HepG2 (cell line): ENCODE measurements at regions not wholly inside any gene's neighbourhood (a gene's known extent, or its start where the extent isn't known, plus 50 kb on each side); places are given as distances from the start of the nearest gene placed in this dataset.

Experiments
- ATAC-seq: fragments of 200-7000 bp; cut with Tn5 transposase; 3 replicates; pipeline ENCODE4 v1.9.1; 2020; ENCODE audit warnings: mild to moderate bottlenecking, moderate library complexity
- BruUV-seq: library from RNA; stranded (reverse); fragments of 400-500 nt; replicated peaks from 2 replicates; lab custom pipeline; 2021; lab: Mats Ljungman, UMichigan
- CTCF ChIA-PET: fragments of 300-600 bp; formaldehyde crosslinking; extraction: SDS; loops from one replicate; lab custom pipeline; 2021; ENCODE audit warnings: low total read pairs, inconsistent platforms, low intra/inter-chr PET ratio; lab: Yijun Ruan, JAX
- POLR2A ChIA-PET: fragments of 350-600 bp; sonication (Branson Sonifier 250); formaldehyde crosslinking; loops from one replicate; lab custom pipeline; 2020; ENCODE audit warnings: antibody characterized with exemption, inconsistent platforms; lab: Yijun Ruan, JAX
- DNase-seq: peaks from one replicate; pipeline ENCODE4 v3.0.0-alpha.2; 2015; ENCODE audit warnings: low spot score
- FAIRE-seq: peaks from 3 replicates; lab custom pipeline; 2011; peaks lifted over from hg19 to GRCh38; lab: Jason Lieb, UNC
- H2AFZ ChIP-seq: one replicate; pipeline ENCODE4 v1.6.1; 2011; ENCODE audit warnings: low read length, inconsistent platforms
- H3K27ac ChIP-seq: fragments of 300-600 bp; 3 replicates; pipeline ENCODE4 v1.8.0; 2011; ENCODE audit warnings: mixed run types, mild to moderate bottlenecking, mixed read lengths, low read length, inconsistent platforms; ENCODE audit not compliant: insufficient read depth; ENCODE audit errors: extremely low read length
- H3K27me3 ChIP-seq, 2 experiments: fragments of 200-600 bp in 1 of 2; 2 replicates in 1 of 2; 3 replicates in 1 of 2; pipeline versions ENCODE4 v1.6.0 to v1.8.0; 2011; ENCODE audit warnings: low read length in 2 of 2, mild to moderate bottlenecking in 2 of 2, moderate library complexity in 2 of 2, inconsistent platforms in 1 of 2; ENCODE audit not compliant: insufficient read depth in 2 of 2, control insufficient read depth in 1 of 2
- H3K36me3 ChIP-seq, 2 experiments: fragments of 200-600 bp in 1 of 2; replicated peaks in 1 of 2; 2 replicates in 1 of 2; 3 replicates in 1 of 2; pipeline versions ENCODE4 v1.5.1 to v1.8.0; 2011; ENCODE audit warnings: low read length in 2 of 2, inconsistent platforms in 1 of 2; ENCODE audit not compliant: insufficient read depth in 2 of 2, control insufficient read depth in 1 of 2
- H3K4me1 ChIP-seq: 2 replicates; pipeline ENCODE4 v1.5.1; 2012; ENCODE audit warnings: low read length, inconsistent platforms; ENCODE audit not compliant: insufficient read depth
- H3K4me2 ChIP-seq: 2 replicates; pipeline ENCODE4 v1.6.0; 2011; ENCODE audit warnings: low read depth, low read length, inconsistent platforms
- H3K4me3 ChIP-seq, 3 experiments: fragments of 200-600 bp in 1 of 3; sonication (generic), shearing (Covaris generic) in 1 of 3; replicated peaks in 1 of 3; 2 replicates each; pipeline ENCODE4 v1.5.1; 2011 to 2016; ENCODE audit warnings: low read length in 3 of 3, inconsistent platforms in 2 of 3, low read depth in 2 of 3, mild to moderate bottlenecking in 2 of 3, control low read depth in 1 of 3, mixed read lengths in 1 of 3; ENCODE audit not compliant: insufficient read depth in 1 of 3
- H3K79me2 ChIP-seq: one replicate; pipeline ENCODE4 v1.6.1; 2011; ENCODE audit warnings: low read length, inconsistent platforms; ENCODE audit not compliant: insufficient read depth
- H3K9ac ChIP-seq: 2 replicates; pipeline ENCODE4 v1.6.0; 2011; ENCODE audit warnings: mild to moderate bottlenecking, low read depth, low read length, inconsistent platforms; ENCODE audit not compliant: insufficient read depth
- H3K9me3 ChIP-seq: 2 replicates; pipeline ENCODE4 v1.5.1; 2012; ENCODE audit warnings: mild to moderate bottlenecking, low read length
- H4K20me1 ChIP-seq: 2 replicates; pipeline ENCODE4 v1.6.0; 2011; ENCODE audit warnings: inconsistent platforms, mild to moderate bottlenecking, low read length, moderate library complexity; ENCODE audit not compliant: insufficient read depth
- ARNT2 ChIP-seq: sonication (generic); formaldehyde crosslinking; IDR thresholded peaks from 2 replicates; pipeline ENCODE4 v1.8.0; 2022; ENCODE audit warnings: mild to moderate bottlenecking, low read depth, missing genetic modification reagents, moderate library complexity
- ELF1 ChIP-seq: sonication (generic); formaldehyde crosslinking; IDR thresholded peaks from 2 replicates; pipeline ENCODE4 v1.4.0; 2020; ENCODE audit warnings: missing genetic modification reagents
- GABPA ChIP-seq, 2 experiments: IDR thresholded peaks; 2 replicates each; pipeline ENCODE4 v1.6.1; 2011 to 2016; ENCODE audit warnings: low read depth in 2 of 2, low read length in 1 of 2, missing biosample characterization in 1 of 2, missing genetic modification characterization in 1 of 2
- GATA4 ChIP-seq: sonication (generic); IDR thresholded peaks from 2 replicates; pipeline ENCODE4 v1.6.1; 2016; ENCODE audit warnings: antibody characterized with exemption, low read depth, borderline replicate concordance
- HNF1A ChIP-seq, 2 experiments: sonication (generic) in 1 of 2; formaldehyde crosslinking in 1 of 2; IDR thresholded peaks; 2 replicates each; pipeline versions ENCODE4 v1.4.0 to v1.6.1; 2016 to 2020; ENCODE audit warnings: borderline replicate concordance in 1 of 2, low read depth in 1 of 2, mild to moderate bottlenecking in 1 of 2, missing genetic modification reagents in 1 of 2
- IRF9 ChIP-seq: sonication (generic); formaldehyde crosslinking; IDR thresholded peaks from 2 replicates; pipeline ENCODE4 v1.8.0; 2022; ENCODE audit warnings: missing genetic modification reagents, mild to moderate bottlenecking, borderline replicate concordance
- MIXL1 ChIP-seq: IDR thresholded peaks from 2 replicates; pipeline ENCODE4 v1.6.1; 2016
- NFKBIZ ChIP-seq: IDR thresholded peaks from 2 replicates; pipeline ENCODE4 v1.6.1; 2018; ENCODE audit warnings: missing genetic modification reagents, missing compliant biosample characterization
- RCOR2 ChIP-seq: IDR thresholded peaks from 2 replicates; pipeline ENCODE4 v1.6.1; 2016; ENCODE audit warnings: missing biosample characterization, missing genetic modification reagents
- SPEN ChIP-seq: sonication (generic); formaldehyde crosslinking; IDR thresholded peaks from 2 replicates; pipeline ENCODE4 v1.5.1; 2020; ENCODE audit warnings: low read depth, mild to moderate bottlenecking, missing genetic modification reagents
- ZBTB33 ChIP-seq: sonication (generic); formaldehyde crosslinking; IDR thresholded peaks from 2 replicates; pipeline ENCODE4 v1.4.0; 2020; ENCODE audit warnings: missing genetic modification reagents
- ZFX ChIP-seq: sonication (generic); formaldehyde crosslinking; IDR thresholded peaks from 2 replicates; pipeline ENCODE4 v1.4.0; 2020; ENCODE audit warnings: mild to moderate bottlenecking, low read depth, missing genetic modification reagents, moderate library complexity
- ZNF264 ChIP-seq: sonication (generic); formaldehyde crosslinking; IDR thresholded peaks from 2 replicates; pipeline ENCODE4 v1.4.0; 2020; ENCODE audit warnings: missing genetic modification reagents
- ZNF354B ChIP-seq: sonication (generic); formaldehyde crosslinking; IDR thresholded peaks from 2 replicates; pipeline ENCODE4 v1.8.0; 2022; ENCODE audit warnings: mild to moderate bottlenecking, missing genetic modification reagents
- ZNF674 ChIP-seq: sonication (generic); formaldehyde crosslinking; IDR thresholded peaks from 2 replicates; pipeline ENCODE4 v1.5.0; 2020; ENCODE audit warnings: low read depth, mild to moderate bottlenecking, missing genetic modification reagents
- WGBS: methylation state at CpG from one replicate; pipeline ENCODE4 v1.1.6; 2017; ENCODE audit warnings: low lambda C conversion rate; 5-methylcytosine and 5-hydroxymethylcytosine counted together
- in situ Hi-C: cut with HindIII; loops from 2 replicates; pipeline ENCODE4 v1.10.0; 2017; ENCODE audit warnings: low pct_unique_long_range_greater_than_20kb; ENCODE audit not compliant: extremely low pct_ligation_motif_present
- intact Hi-C: fragments of 100-400 bp; cut with micrococcal nuclease; formaldehyde crosslinking; loops from one replicate; pipeline ENCODE4 v1.10.0; 2022; ENCODE audit not compliant: unreplicated experiment
- TF ChIP-seq, protein P1 (sequence below): sonication (generic); IDR thresholded peaks from 2 replicates; pipeline ENCODE4 v1.6.1; 2016; ENCODE audit warnings: low read depth, borderline replicate concordance

DNA sequence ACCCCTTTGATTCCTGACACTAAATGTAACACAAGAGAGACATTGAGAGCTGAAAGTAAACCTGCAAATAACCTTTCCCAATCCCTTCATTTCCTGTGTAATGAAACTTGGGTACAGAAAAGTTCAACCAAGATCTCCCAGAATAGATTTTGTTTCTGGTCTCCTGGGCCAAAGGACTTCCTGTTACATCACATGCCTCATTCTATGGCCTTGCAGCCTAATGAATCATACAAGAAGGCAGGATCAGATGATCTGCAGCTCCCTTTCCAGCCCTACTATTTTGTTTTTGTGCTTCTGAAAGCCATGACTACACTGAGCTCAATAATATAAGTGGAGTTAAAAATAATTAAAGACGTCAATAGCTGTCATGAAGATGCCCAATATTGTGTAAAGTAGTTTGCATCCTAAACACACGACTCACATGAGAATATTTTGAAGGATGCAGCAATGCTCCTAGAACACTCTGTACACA lies 73.4 kb upstream of the NOX3 start:
- no peak overlapping the region for H3K4me3 ChIP-seq
- no peaks in the 10 kb centered on the region for H3K79me2 ChIP-seq
- H3K4me1 ChIP-seq, result peaks cover 33% of the 10 kb centered on the region
- no peaks in the 10 kb centered on the region for H4K20me1 ChIP-seq
- no TSS peak for BruUV-seq
- CTCF ChIA-PET, result interaction anchor here (4.8 kb wide), 1 partner anchor 201 kb away, joined by 43 read pairs; no protein-coding TSS in a partner anchor
- peak overlapping the region; percentile 14; the same call in 1 of the 2 replicates for H3K4me2 ChIP-seq
- H3K27ac ChIP-seq, result peak overlapping the region; percentile 71
- DNase-seq, result peak; percentile 95
- peak; percentile 87 for ATAC-seq
- in situ Hi-C loops, result loop anchor here (25.0 kb wide), 1 partner anchor 617 kb away; no protein-coding TSS in a partner anchor
- POLR2A ChIA-PET, result interaction anchor here (0.8 to 2.3 kb wide), 8 partner anchors 9 to 209 kb away, joined by 3 to 76 read pairs (median 6); no protein-coding TSS in a partner anchor
- intact Hi-C loops, result loop anchor here (1.0 kb wide), 2 partner anchors 85 to 130 kb away; no protein-coding TSS in a partner anchor
- no peaks in the 10 kb centered on the region for H3K36me3 ChIP-seq
- 93% methylated on average over 2 of the region's 2 CpGs for WGBS
- H3K27me3 ChIP-seq, result no peaks in the 10 kb centered on the region
- peak overlapping the region; percentile 50 for H3K9ac ChIP-seq
- FAIRE-seq, result peak; percentile 49
- peaks cover 21% of the 10 kb centered on the region for H3K9me3 ChIP-seq
- H2AFZ ChIP-seq, result no peak overlapping the region
- TF ChIP-seq RCOR2 (CRISPR knock-in tag) (peak; percentile 95), GABPA (IDR thresholded peaks at IDR 0.05; ENCODE audit: low read depth, low read length) (no peak), GABPA (CRISPR knock-in tag; IDR thresholded peaks at IDR 0.05; ENCODE audit: low read depth) (peak; percentile 85), ZFX (CRISPR knock-in tag) (peak; percentile 51; the same call in 1 of the 2 replicates), HNF1A (IDR thresholded peaks at IDR 0.05; ENCODE audit: low read depth) (no peak), HNF1A (CRISPR knock-in tag; IDR thresholded peaks at IDR 0.05; ENCODE audit: borderline replicate concordance) (peak; percentile 53; the same call in 1 of the 2 replicates), ARNT2 (CRISPR knock-in tag) (peak; percentile 59; the same call in 1 of the 2 replicates), ZNF674 (CRISPR knock-in tag) (no peak), IRF9 (CRISPR knock-in tag) (no peak), MIXL1 (CRISPR knock-in tag) (peak; percentile 97), ZNF264 (CRISPR knock-in tag) (no peak), GATA4 (peak; percentile 85; the same call in 1 of the 2 replicates), SPEN (peak; percentile 64), ZNF354B (CRISPR knock-in tag) (0 out of 2 replicates have a peak, but pooled peaks have one; percentile 43), ZBTB33 (CRISPR knock-in tag) (0 out of 2 replicates have a peak, but pooled peaks have one; percentile 22), NFKBIZ (CRISPR knock-in tag) (peak; percentile 79; the same call in 1 of the 2 replicates), ELF1 (CRISPR knock-in tag) (peak; percentile 77)
- TF ChIP-seq, protein P1, sequence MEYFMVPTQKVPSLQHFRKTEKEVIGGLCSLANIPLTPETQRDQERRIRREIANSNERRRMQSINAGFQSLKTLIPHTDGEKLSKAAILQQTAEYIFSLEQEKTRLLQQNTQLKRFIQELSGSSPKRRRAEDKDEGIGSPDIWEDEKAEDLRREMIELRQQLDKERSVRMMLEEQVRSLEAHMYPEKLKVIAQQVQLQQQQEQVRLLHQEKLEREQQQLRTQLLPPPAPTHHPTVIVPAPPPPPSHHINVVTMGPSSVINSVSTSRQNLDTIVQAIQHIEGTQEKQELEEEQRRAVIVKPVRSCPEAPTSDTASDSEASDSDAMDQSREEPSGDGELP, result peak; percentile 79; the same call in 1 of the 2 replicates
